ENCODE measurements at regions not wholly inside any gene's neighbourhood (a gene's known extent, or its start where the extent isn't known, plus 50 kb on each side); places are given as distances from the start of the nearest gene placed in this dataset.

DNA sequence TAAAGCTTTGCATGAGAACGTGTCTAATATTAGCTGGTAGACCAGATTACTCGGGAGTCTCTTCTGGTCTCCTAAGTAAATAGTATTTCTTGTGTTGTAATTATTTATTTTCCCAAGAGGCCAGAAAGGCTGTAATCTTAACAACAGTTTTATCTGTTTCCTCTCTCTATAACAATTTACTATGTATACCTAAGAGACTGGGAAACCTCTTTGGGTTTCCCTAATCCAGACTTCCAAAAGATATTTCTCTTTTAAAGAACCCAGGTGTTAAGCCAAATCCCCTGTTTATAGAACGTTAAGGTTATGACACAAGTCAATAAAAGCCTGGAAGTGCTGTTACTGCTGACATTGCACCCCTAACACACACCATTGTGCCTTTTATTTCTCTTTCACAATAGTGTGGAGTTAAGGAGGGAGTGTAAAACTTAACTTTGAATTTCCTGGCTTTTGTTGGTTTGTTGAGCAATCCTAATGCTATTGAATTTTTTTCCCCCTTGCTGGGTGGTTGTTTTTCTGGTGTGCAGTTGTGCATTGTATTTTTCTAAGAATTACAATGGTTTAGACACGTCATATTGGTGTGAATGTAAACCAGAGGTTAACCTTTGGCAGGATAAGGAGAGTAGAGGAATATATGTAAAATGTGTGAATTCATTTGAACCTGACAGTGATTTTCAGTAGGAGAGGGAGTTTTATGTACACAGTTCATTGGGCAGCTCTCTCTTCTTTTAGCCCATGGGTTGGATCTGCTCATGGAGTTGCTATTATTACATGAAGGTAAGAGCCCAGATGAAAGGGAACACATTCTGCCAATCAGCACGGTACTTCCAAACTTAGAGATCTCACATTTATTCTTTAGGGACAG, 192.8 kb downstream of the MTX2 start:
- in situ Hi-C loops (cut with HindIII; ENCODE audit: low pct_unique_long_range_greater_than_20kb, low sequenced_read_pairs) = no loop called here
- no peak for DNase-seq (ENCODE audit: low read depth)

DNA sequence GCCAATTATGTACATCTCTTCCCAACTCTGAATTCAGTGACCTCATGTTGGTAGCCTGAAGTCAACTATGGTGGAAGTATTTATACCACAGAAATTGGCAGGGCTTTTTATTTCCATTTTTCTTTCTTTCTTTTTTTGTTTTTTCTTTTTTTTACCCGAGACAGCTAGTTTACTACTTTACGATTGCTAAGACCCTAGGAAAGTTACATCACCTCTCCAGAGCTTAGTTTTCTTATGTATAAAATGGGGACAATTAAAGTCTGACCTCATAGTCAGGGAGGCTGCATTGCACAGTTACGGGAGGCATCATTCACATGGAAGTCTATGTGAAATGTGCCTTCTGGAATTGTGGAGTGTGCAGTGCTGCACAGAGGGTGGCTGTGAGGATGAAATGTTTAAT, 194.3 kb downstream of the MTX2 start:
- in situ Hi-C loops (cut with HindIII; ENCODE audit: low pct_unique_long_range_greater_than_20kb, low sequenced_read_pairs) = no loop called here

DNA sequence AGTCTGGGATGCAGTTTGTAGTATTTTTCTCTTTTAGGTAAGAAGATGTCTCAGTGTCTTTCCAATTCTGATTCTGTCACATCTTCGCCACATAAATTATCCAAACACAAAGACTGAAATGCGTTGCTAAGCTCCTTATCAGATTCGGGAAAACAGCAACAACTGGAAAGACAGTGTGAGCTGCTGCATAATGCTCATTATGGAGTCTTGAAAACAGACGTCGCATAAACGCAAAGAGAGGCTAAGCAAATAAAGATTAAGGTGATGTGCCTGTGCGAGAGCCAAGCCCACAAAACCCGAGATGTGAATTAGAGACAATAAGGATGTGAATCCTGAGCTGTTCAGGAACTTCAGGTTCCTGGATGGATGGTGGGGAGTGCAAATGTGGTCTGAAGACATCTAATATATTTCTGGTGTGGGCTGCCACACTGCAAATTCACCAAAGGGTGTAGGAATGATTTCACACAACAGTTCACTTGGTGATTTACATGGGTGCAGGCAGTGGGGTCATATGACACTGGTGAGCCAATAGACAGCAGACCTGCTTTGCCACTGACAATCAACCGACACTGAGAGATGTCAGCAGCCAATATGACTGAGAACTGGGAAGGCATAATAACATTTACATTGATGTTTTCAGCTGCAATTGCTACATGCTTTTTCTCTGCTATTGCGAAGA, 195.8 kb downstream of the MTX2 start:
- in situ Hi-C loops (cut with HindIII; ENCODE audit: low pct_unique_long_range_greater_than_20kb, low sequenced_read_pairs) = no loop called here

More for the DNA sequence above, 194.3 kb downstream of the MTX2 start:
- no peak for DNase-seq (ENCODE audit: low read depth)

DNA sequence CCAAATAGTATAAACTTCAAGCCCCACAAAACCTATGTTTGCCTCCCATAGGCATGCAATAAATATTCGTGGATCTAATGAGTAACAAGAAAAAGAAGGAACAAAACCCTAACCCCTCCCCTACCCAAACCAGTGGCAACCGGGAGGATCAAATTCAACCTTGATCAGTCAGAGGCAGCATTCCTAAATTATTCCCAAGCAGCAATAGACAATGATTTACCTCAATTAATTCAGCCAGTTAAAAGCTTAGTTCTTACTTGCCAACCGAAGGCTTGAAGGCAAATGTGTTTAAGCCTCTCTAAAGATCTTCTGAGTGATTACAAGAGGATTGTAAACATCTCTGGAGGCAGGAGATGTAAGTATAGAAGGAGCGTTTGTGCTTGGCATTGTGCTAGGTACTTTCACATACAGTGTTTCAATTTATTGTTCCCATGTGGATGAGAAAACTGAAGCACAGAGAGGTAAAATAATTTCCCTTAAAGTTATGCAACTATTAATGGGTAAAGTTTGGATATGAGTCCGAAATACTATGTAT, 197.7 kb downstream of the MTX2 start:
- in situ Hi-C loops (cut with HindIII; ENCODE audit: low pct_unique_long_range_greater_than_20kb, low sequenced_read_pairs) = no loop called here
- DNase-seq (ENCODE audit: low read depth) = no peak

More for the DNA sequence above, 195.8 kb downstream of the MTX2 start:
- no peak for DNase-seq (ENCODE audit: low read depth)

DNA sequence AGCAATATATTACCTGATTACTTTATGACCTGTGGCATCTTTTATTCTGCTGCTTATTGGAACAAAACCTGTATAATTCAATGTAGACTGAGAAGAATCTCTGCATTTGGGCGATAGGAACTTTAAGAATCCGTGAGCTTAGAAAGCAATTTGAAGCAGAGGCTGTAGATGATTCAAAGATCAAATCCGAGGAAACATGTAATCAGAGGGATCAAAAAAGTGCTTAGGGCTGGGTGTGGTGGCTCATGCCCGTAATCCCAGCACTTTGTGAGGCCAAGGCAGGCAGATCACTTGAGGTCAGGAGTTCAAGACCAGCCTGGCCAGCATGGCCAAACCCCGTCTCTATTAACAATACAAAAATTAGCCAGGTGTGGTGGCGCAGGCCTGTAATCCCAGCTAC, 198.4 kb downstream of the MTX2 start:
- DNase-seq (ENCODE audit: low read depth) = no peak
- in situ Hi-C loops (cut with HindIII; ENCODE audit: low pct_unique_long_range_greater_than_20kb, low sequenced_read_pairs) = no loop called here

DNA sequence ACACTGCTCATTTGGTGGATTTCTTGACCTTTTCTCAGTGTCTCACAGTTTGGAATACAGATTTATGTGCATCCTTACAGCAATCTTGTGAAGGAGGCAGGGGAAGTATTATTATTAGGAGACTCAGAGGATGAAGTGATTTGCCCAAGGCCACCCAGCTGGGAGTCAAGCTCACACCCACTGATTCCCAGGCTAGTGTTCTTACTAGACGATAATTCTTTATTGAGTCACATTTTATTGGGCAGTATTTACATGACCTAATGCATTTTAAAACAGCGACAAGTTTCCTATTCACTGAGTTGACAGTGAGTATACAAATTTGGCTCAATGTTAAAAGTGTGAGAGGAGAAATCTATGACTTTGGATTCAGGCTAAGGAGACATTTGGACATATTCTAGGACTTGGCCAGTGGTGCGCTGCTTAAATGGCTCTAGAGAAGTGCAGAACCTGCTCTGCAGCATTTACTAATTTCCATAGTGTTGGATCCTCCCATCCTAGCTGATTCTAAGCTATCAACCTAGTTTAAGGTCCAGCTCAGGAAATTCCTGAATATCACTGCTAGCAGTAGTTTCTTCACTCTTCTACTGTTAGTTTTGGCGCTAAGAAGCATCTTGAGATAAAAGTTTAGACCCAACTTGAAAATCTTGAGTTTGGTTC, 199.3 kb downstream of the MTX2 start:
- in situ Hi-C loops (cut with HindIII; ENCODE audit: low pct_unique_long_range_greater_than_20kb, low sequenced_read_pairs) = no loop called here
- DNase-seq (ENCODE audit: low read depth) = no peak

DNA sequence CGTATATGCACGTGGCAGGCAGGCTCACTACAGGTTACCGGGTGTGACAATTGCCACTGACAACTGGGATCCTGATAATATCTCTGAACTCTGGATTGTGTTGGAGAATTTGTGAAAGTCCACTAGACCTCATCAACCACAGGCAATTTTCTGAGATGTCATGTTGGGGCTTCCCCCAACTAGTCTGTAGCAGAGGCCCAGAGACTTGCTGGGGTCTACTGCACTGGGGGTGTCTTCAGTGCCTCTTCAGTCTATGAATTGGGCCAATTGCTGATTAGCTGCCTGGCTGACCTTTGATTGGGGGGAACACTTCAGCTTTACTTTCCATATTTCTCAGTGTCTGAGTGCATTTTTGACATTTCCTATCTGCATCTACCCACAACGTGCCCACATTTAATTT, 201.5 kb downstream of the MTX2 start:
- DNase-seq (ENCODE audit: low read depth) = no peak
- in situ Hi-C loops (cut with HindIII; ENCODE audit: low pct_unique_long_range_greater_than_20kb, low sequenced_read_pairs) = no loop called here

DNA sequence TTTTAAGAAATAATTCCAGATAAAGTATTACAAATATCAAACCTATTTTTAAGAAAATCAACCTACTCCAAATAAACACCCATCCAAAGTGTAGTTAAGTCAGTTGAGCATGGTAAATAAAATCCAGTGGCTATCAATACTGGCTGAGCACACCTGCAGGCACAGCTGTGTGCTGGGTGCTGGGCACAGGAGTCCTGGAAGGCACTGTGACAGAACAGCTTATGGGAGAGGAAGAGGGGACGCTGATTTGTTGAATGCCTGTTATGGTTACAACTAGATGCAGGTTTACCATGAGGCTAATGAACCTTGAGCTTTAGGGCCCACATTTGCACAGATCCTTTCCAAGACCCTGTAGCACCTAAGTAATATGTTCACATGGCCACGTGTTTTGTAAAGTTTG, 202.7 kb downstream of the MTX2 start:
- no peak for DNase-seq (ENCODE audit: low read depth)
- in situ Hi-C loops (cut with HindIII; ENCODE audit: low pct_unique_long_range_greater_than_20kb, low sequenced_read_pairs) = no loop called here

DNA sequence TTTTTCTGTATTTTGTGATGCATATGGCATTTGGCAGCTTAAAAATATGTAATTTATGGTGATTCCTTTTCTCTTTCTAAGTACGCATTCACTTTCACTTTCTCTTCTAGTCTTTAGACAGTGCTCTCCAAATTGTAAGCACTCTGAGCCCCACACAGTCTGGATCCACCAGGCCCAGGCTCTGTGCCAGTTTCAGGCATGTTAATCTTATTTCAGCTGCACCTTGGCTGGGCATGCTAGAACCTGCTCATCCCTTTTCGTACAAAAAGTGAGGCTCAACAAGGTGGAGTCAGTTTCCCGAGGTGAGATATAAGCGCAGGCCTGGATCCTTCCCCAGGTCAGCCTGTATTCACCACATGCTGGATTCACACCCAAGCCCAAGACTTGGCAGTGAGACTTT, 203.9 kb downstream of the MTX2 start:
- no peak for DNase-seq (ENCODE audit: low read depth)
- in situ Hi-C loops (cut with HindIII; ENCODE audit: low pct_unique_long_range_greater_than_20kb, low sequenced_read_pairs) = no loop called here

DNA sequence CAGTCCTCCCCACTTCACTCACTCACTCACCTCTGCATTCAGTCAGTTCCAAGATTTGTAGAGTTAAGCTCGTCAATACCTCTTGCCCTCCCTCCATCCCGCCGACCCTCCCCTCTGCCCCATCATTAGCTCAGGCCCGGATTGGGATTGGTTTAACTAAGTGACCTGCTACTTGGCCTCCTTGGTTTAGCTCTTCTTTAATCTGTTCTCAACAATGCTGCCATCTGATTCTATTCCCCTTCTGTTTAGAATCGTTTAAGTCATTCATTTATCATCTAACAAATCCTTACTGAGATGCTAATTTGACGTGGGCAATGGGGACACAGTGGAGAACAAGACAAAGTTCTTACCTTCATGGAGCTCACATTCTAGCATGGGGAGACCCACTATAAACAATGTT, 204.6 kb downstream of the MTX2 start:
- DNase-seq (ENCODE audit: low read depth) = no peak
- in situ Hi-C loops (cut with HindIII; ENCODE audit: low pct_unique_long_range_greater_than_20kb, low sequenced_read_pairs) = no loop called here

DNA sequence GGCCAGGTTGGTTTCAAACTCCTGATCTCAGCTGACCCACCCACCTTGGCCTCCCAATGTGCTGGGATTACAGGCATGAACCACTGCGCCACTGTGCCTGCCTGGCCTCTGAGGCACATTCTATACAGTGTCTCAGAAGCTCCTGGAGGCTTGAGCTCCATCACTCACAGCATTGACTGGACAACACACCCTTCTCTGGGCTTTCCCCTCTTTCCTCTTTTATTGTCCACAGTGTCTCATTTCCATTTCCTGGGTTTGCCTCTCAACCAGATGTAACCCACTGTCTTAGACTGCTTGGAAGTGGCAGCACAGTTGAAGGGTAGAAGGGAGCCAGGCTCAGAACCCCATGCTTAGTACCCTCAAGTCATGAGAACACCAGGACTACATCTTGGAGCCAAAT, 208.1 kb downstream of the MTX2 start:
- in situ Hi-C loops (cut with HindIII; ENCODE audit: low pct_unique_long_range_greater_than_20kb, low sequenced_read_pairs) = no loop called here
- no peak for DNase-seq (ENCODE audit: low read depth)

DNA sequence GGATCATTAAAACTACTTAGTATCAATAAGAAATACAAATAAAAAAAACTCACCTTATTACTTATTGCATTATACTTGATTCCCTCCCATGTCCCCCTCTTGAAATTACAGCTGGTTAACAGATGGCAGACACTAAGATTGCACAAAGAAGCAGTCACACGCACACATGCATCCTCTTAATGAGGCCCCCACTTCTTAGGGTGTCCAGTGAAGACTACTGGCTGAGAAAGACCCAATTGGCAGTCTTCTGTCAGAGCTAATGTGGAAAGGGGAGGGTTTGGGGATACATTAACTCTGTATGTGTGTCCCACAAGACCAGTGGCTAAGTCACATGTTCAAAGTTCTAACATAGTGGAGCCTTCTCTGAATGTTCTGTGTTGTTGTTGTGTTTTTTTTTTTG, 210.7 kb downstream of the MTX2 start:
- no peak for DNase-seq (ENCODE audit: low read depth)
- in situ Hi-C loops (cut with HindIII; ENCODE audit: low pct_unique_long_range_greater_than_20kb, low sequenced_read_pairs) = no loop called here

DNA sequence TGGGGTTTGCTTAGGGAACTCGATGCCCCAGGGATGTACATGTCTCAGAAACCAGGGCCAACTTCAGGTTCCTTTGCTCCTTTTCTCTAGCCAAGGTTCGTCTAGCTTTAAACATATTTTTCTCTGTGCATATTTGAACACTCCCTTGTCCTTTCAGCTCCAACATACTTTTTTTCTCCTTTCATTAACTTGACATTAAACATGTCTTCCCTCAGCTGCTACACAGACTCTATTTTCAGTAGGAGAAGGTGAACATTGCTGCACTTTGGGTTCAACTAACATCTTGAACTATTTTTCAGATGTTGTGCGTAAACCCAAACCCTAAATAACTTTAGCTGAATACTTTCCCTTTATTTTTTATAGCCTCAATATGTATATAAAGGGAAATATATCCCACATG, 212.9 kb downstream of the MTX2 start:
- in situ Hi-C loops (cut with HindIII; ENCODE audit: low pct_unique_long_range_greater_than_20kb, low sequenced_read_pairs) = no loop called here
- no peak for DNase-seq (ENCODE audit: low read depth)

DNA sequence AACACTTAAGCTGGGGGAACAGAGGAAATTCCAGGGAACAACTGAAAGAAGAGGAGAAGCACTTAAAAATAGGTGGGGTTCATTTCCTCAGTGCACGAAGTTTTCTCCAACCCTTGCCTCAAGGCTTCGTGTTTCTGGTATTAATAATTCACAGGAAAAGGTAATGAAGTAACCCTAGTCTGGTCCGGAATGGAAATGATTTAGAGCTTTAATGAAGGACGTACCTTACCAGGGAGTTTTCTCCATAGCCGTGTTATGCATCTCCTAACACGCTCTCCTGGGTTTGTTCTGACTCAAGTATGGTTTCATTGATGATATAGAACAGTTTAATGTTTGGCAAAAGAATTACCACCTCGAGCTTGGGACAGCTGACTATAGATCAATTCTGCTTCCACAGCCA, 214.2 kb downstream of the MTX2 start:
- no peak for DNase-seq (ENCODE audit: low read depth)
- in situ Hi-C loops (cut with HindIII; ENCODE audit: low pct_unique_long_range_greater_than_20kb, low sequenced_read_pairs) = no loop called here

DNA sequence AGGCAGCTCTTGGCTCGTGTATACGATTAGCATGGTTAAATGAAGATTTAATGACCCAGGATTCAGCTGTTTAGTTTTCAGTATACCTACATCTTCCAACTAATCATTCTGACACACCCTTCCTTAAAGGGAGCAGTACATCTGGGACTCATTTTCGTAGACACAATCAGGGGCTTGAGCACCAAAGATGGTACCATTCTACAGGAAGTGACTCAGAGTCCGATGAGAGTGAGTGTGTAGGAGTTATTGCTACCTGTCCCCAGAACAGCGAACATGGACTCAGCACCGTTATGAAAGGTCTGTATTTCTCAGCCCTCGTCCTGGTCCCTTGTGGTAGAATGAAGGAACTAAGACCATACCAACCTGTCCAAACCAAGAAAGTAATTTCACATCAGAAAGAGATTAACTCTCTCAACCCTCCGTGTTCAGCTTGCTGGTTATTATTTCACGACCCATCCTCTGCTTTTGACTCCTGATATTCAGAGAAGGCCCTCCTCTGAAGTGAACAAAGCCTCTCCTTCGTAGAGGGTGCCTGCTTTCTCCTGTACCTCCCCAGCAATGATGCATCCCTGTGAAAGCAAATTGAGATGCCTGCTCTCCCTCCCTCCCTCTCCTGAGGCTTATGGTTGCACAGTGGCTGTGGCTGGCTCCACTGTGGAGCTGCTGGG, 214.8 kb downstream of the MTX2 start:
- in situ Hi-C loops (cut with HindIII; ENCODE audit: low pct_unique_long_range_greater_than_20kb, low sequenced_read_pairs) = no loop called here
- no peak for DNase-seq (ENCODE audit: low read depth)

DNA sequence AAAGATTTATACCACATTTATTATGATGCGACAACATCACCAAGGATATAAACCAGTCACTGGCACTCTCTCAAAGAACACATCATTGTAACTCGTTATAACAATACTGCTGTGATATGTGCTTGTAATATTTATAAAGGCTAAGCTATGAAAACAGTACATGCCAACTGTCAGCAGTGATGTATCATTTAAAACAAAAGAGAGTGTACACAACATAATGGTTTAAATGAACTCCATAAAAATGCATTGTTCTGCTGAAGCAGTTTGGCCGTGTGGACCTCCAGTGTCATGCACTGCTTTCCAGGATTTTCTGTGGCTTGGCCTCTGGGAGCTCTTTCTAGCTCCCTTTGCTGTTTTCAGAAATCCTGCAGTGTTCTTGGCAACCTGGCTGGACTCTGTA, 215.6 kb downstream of the MTX2 start:
- in situ Hi-C loops (cut with HindIII; ENCODE audit: low pct_unique_long_range_greater_than_20kb, low sequenced_read_pairs) = no loop called here
- DNase-seq (ENCODE audit: low read depth) = no peak

DNA sequence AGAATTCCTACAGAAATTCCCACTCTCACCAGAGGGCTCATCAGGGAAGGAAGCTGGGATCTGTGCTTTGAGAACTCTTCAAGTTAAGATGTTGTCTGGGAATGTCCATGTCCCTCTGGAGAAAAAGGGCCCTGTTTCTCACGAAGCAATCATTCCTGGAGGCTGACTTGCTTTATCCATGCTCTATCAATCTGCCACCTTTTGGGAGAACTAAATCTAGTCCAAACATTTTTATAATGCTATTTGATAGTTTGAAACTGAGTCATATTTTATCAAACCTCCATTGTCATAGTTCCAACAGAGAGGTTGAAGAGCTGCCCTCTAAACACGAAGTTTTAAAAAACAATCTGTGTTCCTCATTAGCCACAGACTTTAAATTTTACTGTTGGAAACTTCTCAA, 219.2 kb downstream of the MTX2 start:
- in situ Hi-C loops (cut with HindIII; ENCODE audit: low pct_unique_long_range_greater_than_20kb, low sequenced_read_pairs) = no loop called here
- no peak for DNase-seq (ENCODE audit: low read depth)

DNA sequence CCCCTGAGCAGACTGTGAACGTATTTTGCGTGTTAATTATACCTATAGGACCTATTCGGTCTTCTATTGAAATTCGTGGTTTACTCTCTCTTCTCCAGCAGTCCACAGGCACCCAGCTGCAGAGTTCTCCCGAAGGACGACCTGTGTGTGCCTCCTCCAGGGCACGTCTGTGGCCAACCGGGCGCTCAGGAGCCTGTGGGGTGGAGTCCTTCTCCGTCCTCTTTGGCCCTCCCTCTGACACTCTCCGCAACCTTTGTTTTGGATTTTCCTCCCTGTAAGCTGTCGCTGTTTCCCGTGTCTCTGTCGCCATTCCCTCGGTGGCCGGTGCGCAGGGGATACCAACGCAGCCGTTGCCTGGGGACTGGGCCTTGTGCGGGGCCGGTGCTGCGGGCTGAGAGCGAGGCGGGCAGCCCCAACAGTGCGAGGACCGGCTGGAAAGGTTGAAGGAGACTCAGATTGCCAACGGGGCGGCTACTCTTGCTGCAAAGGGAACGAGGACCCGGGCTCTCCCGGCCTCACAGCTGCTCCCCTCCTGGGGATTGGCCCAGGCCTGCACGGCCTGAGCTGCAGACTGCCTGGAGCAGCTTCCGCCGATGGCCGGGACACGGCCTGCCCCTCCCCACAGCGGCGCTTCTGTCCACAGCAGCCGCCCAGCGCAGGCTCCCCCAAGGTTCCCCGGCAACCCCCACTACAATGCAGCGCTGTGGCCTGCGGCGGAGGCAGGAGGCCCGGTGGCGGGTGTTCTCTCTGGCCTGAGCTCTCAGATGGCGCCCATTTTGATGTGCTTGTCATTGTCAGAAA, 221.0 kb downstream of the MTX2 start:
- DNase-seq (ENCODE audit: low read depth) = no peak
- in situ Hi-C loops (cut with HindIII; ENCODE audit: low pct_unique_long_range_greater_than_20kb, low sequenced_read_pairs) = no loop called here
